HEK293T (cell line): ENCODE measurements at regions not wholly inside any gene's neighbourhood (a gene's known extent, or its start where the extent isn't known, plus 50 kb on each side); places are given as distances from the start of the nearest gene placed in this dataset.

Experiments used
- CTCF ChIA-PET: fragments of 350-600 bp; formaldehyde crosslinking; extraction: SDS; loops from one replicate; lab custom pipeline; 2021; ENCODE audit warnings: antibody characterized with exemption, inconsistent platforms; lab: Yijun Ruan, JAX
- POLR2A ChIA-PET: fragments of 350-600 bp; formaldehyde crosslinking; extraction: SDS; loops from one replicate; lab custom pipeline; 2020; ENCODE audit warnings: antibody characterized with exemption, inconsistent platforms; lab: Yijun Ruan, JAX
- DNase-seq: peaks from one replicate; pipeline ENCODE4 v3.0.0; 2012; ENCODE audit warnings: mixed read lengths; ENCODE audit errors: extremely low spot score
- ARNT ChIP-seq: fragments of 450-650 bp; IDR thresholded peaks from 2 replicates; pipeline ENCODE4 v1.6.1; 2017; ENCODE audit warnings: mild to moderate bottlenecking
- BHLHE40 ChIP-seq: fragments of 450-650 bp; IDR thresholded peaks from 2 replicates; pipeline ENCODE4 v1.6.1; 2016; ENCODE audit warnings: mild to moderate bottlenecking, moderate library complexity, borderline replicate concordance
- CTBP1 ChIP-seq: fragments of 450-650 bp; IDR thresholded peaks from 2 replicates; pipeline ENCODE4 v1.6.1; 2016; ENCODE audit warnings: borderline replicate concordance
- ELF4 ChIP-seq: fragments of 450-650 bp; IDR thresholded peaks from 2 replicates; pipeline ENCODE4 v1.6.1; 2017; ENCODE audit warnings: antibody characterized with exemption
- FOXA1 ChIP-seq: fragments of 450-650 bp; IDR thresholded peaks from 2 replicates; pipeline ENCODE4 v1.6.1; 2016; ENCODE audit warnings: mild to moderate bottlenecking
- FOXK2 ChIP-seq: fragments of 450-650 bp; IDR thresholded peaks from 2 replicates; pipeline ENCODE4 v1.6.1; 2016; ENCODE audit warnings: mild to moderate bottlenecking
- FOXM1 ChIP-seq: fragments of 450-650 bp; IDR thresholded peaks from 2 replicates; pipeline ENCODE4 v1.6.1; 2017; ENCODE audit warnings: mild to moderate bottlenecking, borderline replicate concordance
- HDGF ChIP-seq: fragments of 450-650 bp; IDR thresholded peaks from 2 replicates; pipeline ENCODE4 v1.6.1; 2017; ENCODE audit warnings: antibody characterized with exemption, borderline replicate concordance
- L3MBTL2 ChIP-seq: fragments of 450-650 bp; conservative IDR thresholded peaks from 2 replicates; pipeline ENCODE4 v1.6.1; 2016; ENCODE audit warnings: mild to moderate bottlenecking
- LEF1 ChIP-seq: fragments of 450-650 bp; IDR thresholded peaks from 2 replicates; pipeline ENCODE4 v1.6.1; 2017; ENCODE audit warnings: mild to moderate bottlenecking, borderline replicate concordance
- NFRKB ChIP-seq: fragments of 450-650 bp; IDR thresholded peaks from 2 replicates; pipeline ENCODE4 v1.6.1; 2016; ENCODE audit warnings: mild to moderate bottlenecking, moderate library complexity
- SP1 ChIP-seq: fragments of 450-650 bp; IDR thresholded peaks from 2 replicates; pipeline ENCODE4 v1.6.1; 2017
- SUZ12 ChIP-seq: fragments of 450-650 bp; IDR thresholded peaks from 2 replicates; pipeline ENCODE4 v1.6.1; 2016; ENCODE audit warnings: mild to moderate bottlenecking
- TARDBP ChIP-seq: fragments of 450-650 bp; IDR thresholded peaks from 2 replicates; pipeline ENCODE4 v1.6.1; 2016
- ZNF384 ChIP-seq: fragments of 450-650 bp; IDR thresholded peaks from 2 replicates; pipeline ENCODE4 v1.6.1; 2016
- TF ChIP-seq, protein P1 (sequence below): fragments of 450-650 bp; IDR thresholded peaks from 2 replicates; pipeline ENCODE4 v1.6.1; 2016

DNA sequence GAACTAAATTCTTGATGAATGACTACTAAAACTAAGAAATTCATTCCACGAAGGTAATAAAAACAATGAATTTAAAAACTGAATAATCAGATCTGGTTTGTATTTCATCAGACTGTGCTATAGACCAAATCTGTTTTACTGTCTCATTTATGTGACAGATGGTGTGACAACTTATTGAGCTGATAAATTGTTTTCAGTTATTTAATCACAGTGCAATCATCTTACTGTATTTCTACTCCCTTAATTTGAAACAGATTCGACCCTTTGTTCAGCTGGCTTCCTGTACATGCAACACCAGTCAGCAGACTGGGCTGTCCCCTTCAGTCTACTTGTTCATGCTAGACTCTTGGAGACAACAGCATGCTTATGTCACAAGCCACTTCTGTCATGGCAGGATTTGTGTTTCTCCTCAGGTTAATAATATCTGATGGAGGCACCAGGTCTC is 150.9 kb downstream of the MBL2 start:
- TF ChIP-seq TARDBP, result no peak
- TF ChIP-seq, protein P1, sequence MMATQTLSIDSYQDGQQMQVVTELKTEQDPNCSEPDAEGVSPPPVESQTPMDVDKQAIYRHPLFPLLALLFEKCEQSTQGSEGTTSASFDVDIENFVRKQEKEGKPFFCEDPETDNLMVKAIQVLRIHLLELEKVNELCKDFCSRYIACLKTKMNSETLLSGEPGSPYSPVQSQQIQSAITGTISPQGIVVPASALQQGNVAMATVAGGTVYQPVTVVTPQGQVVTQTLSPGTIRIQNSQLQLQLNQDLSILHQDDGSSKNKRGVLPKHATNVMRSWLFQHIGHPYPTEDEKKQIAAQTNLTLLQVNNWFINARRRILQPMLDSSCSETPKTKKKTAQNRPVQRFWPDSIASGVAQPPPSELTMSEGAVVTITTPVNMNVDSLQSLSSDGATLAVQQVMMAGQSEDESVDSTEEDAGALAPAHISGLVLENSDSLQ, result no peak
- TF ChIP-seq ARNT, result no peak
- TF ChIP-seq FOXM1, result no peak
- no peak for TF ChIP-seq LEF1
- no peak for TF ChIP-seq CTBP1
- TF ChIP-seq ZNF384, result no peak
- TF ChIP-seq L3MBTL2, result no peak
- no peak for TF ChIP-seq SP1
- no peak for TF ChIP-seq FOXK2
- no peak for TF ChIP-seq HDGF
- TF ChIP-seq BHLHE40, result no peak
- TF ChIP-seq SUZ12, result no peak
- TF ChIP-seq FOXA1, result no peak
- no peak for TF ChIP-seq ELF4
- no peak for TF ChIP-seq NFRKB
- ChIA-PET CTCF (interaction anchor here (0.6 to 2.0 kb wide), 2 partner anchors 23 to 24 kb away, joined by 3 to 5 read pairs; no protein-coding TSS in a partner anchor), POLR2A (no interaction called here)
- DNase-seq, result no peak

DNA sequence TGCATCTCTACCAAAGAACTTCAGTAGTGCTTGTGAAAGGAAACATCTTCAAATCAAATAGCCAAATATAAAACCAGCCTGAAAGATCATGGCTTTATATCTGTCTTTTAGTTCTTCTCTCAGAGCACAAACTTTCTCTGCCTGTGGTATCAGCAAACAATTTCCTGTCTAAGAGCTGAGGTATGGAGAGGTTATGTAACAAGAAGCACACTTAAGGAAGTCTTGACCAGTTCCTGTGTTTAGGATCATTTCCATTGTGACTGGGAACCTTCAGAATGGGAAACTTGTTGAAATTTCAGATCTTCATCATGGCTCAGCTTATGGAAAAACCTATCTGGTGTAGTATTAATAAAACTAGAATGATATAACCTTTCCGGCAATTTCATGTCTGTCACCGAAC is 148.8 kb downstream of the MBL2 start:
- TF ChIP-seq NFRKB, result no peak
- no peak for TF ChIP-seq ARNT
- TF ChIP-seq FOXM1, result no peak
- no peak for TF ChIP-seq ELF4
- TF ChIP-seq FOXK2, result no peak
- no peak for TF ChIP-seq BHLHE40
- TF ChIP-seq SUZ12, result no peak
- no peak for TF ChIP-seq CTBP1
- TF ChIP-seq L3MBTL2, result no peak
- TF ChIP-seq, protein P1, result no peak
- no peak for TF ChIP-seq FOXA1
- ChIA-PET POLR2A (no interaction called here), CTCF (no interaction called here)
- DNase-seq, result no peak

DNA sequence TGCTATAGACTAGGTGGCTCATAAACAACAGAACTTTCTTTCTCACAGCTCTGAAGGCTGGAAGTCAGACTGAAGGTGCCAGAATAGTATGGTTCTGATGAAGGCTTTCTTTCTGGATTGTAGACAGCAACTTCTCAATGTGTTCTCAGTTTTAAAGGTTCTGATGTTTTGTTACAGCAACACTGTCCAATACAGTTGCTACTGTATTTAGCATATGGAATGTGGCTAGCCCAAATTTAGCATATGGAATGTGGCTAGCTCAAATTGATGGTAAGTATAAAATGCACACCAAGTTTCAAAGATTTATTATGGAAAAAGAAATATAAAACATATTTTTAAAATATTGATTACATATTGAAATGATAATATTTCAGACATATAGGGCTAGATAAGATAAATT is 145.3 kb downstream of the MBL2 start:
- no peak for DNase-seq
- no peak for TF ChIP-seq CTBP1
- TF ChIP-seq FOXM1, result no peak
- TF ChIP-seq SUZ12, result no peak
- no peak for TF ChIP-seq BHLHE40
- TF ChIP-seq NFRKB, result no peak
- POLR2A ChIA-PET, result no interaction called here
- CTCF ChIA-PET, result interaction anchor here (2.3 kb wide), 1 partner anchor 17 kb away, joined by 8 read pairs; no protein-coding TSS in a partner anchor

DNA sequence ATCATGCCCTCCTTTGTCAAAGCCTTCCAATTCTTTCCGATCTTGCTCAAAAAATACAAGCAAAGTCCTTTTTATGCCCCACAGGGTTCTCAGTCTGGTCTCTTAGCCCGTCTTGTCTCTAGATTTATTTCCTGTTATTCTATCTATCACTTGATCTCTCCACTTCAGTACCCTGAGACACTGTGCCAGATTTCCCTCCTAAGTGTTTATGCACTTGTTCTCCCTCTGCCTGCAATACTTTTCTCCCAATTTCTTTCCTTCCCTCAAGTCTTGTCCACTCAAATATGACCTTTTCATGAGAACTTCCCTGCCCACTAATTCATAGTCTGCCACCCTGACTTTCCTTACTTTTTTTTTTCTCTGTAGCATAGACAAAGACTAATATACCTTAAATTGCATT is 141.4 kb downstream of the MBL2 start:
- ChIA-PET CTCF (no interaction called here), POLR2A (no interaction called here)
- TF ChIP-seq ELF4 (no peak), L3MBTL2 (no peak), BHLHE40 (no peak), ARNT (no peak), LEF1 (no peak), SP1 (no peak), SUZ12 (no peak), HDGF (no peak), FOXM1 (no peak), TARDBP (no peak), NFRKB (no peak), FOXA1 (no peak), ZNF384 (no peak), FOXK2 (no peak), CTBP1 (no peak)
- TF ChIP-seq, protein P1, result no peak
- no peak for DNase-seq

DNA sequence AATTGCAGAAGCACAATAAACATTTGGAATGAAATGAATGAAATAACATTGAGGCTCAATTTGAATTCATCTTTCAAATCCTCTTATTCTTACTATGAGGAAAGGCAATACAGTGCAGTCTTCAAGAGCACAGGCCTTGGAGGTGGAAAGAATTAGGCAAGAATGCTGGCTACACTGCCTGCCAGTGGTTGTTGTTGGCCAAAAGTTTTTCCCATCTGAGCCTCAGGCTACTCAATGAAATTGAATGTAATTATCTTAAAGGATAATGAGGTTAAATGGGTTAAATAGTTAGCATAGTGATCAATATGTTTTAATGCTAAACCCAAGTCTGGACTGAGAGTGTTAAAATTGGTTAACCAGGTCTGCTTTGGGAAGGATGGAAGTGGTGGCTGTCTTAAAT is 140.9 kb downstream of the MBL2 start:
- POLR2A ChIA-PET, result no interaction called here
- no peak for DNase-seq
- CTCF ChIA-PET, result no interaction called here
- TF ChIP-seq FOXK2 (no peak), BHLHE40 (no peak), ZNF384 (no peak), SUZ12 (no peak), ARNT (no peak), NFRKB (no peak), CTBP1 (no peak), ELF4 (no peak)

DNA sequence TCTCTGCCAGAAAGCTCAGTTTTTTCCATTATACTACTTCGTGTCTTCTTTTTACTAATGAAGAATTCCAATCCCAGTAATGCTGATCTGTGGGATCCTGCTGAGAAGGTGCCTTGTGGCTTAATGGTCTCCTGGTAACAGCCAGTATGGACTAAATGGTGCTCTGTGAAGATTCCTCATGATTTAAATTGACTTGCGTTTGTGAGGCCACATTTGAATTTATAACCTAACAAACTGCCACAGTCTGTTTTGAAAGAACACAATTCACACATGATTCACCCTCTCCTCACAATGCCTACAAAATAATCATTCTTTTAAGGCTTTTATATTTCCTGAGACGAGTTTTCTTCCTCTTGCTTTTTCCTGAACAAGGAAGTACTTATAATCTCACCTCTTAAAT is 140.0 kb downstream of the MBL2 start:
- no peak for DNase-seq
- POLR2A ChIA-PET, result interaction anchor here (0.7 kb wide), 1 partner anchor 63 kb away, joined by 3 read pairs; no protein-coding TSS in a partner anchor
- CTCF ChIA-PET, result no interaction called here
- no peak for TF ChIP-seq ZNF384
- no peak for TF ChIP-seq FOXA1
- no peak for TF ChIP-seq LEF1
- TF ChIP-seq ELF4, result no peak
- no peak for TF ChIP-seq TARDBP
- no peak for TF ChIP-seq FOXM1
- TF ChIP-seq NFRKB, result no peak
- no peak for TF ChIP-seq CTBP1
